HepG2 (cell line): ENCODE measurements at regions not wholly inside any gene's neighbourhood (a gene's known extent, or its start where the extent isn't known, plus 50 kb on each side); places are given as distances from the start of the nearest gene placed in this dataset.

Source experiments
- ATAC-seq: fragments of 200-7000 bp; cut with Tn5 transposase; 3 replicates; pipeline ENCODE4 v1.9.1; 2020; ENCODE audit warnings: mild to moderate bottlenecking, moderate library complexity
- BruUV-seq: library from RNA; stranded (reverse); fragments of 400-500 nt; replicated peaks from 2 replicates; lab custom pipeline; 2021; lab: Mats Ljungman, UMichigan
- CTCF ChIA-PET: fragments of 300-600 bp; formaldehyde crosslinking; extraction: SDS; loops from one replicate; lab custom pipeline; 2021; ENCODE audit warnings: low total read pairs, inconsistent platforms, low intra/inter-chr PET ratio; lab: Yijun Ruan, JAX
- POLR2A ChIA-PET: fragments of 350-600 bp; sonication (Branson Sonifier 250); formaldehyde crosslinking; loops from one replicate; lab custom pipeline; 2020; ENCODE audit warnings: antibody characterized with exemption, inconsistent platforms; lab: Yijun Ruan, JAX
- DNase-seq: peaks from one replicate; pipeline ENCODE4 v3.0.0-alpha.2; 2015; ENCODE audit warnings: low spot score
- FAIRE-seq: peaks from 3 replicates; lab custom pipeline; 2011; peaks lifted over from hg19 to GRCh38; lab: Jason Lieb, UNC
- H2AFZ ChIP-seq: one replicate; pipeline ENCODE4 v1.6.1; 2011; ENCODE audit warnings: low read length, inconsistent platforms
- H3K27ac ChIP-seq: fragments of 300-600 bp; 3 replicates; pipeline ENCODE4 v1.8.0; 2011; ENCODE audit warnings: mixed run types, mild to moderate bottlenecking, mixed read lengths, low read length, inconsistent platforms; ENCODE audit not compliant: insufficient read depth; ENCODE audit errors: extremely low read length
- H3K27me3 ChIP-seq, 2 experiments: fragments of 200-600 bp in 1 of 2; 2 replicates in 1 of 2; 3 replicates in 1 of 2; pipeline versions ENCODE4 v1.6.0 to v1.8.0; 2011; ENCODE audit warnings: low read length in 2 of 2, mild to moderate bottlenecking in 2 of 2, moderate library complexity in 2 of 2, inconsistent platforms in 1 of 2; ENCODE audit not compliant: insufficient read depth in 2 of 2, control insufficient read depth in 1 of 2
- H3K36me3 ChIP-seq, 2 experiments: fragments of 200-600 bp in 1 of 2; replicated peaks in 1 of 2; 2 replicates in 1 of 2; 3 replicates in 1 of 2; pipeline versions ENCODE4 v1.5.1 to v1.8.0; 2011; ENCODE audit warnings: low read length in 2 of 2, inconsistent platforms in 1 of 2; ENCODE audit not compliant: insufficient read depth in 2 of 2, control insufficient read depth in 1 of 2
- H3K4me1 ChIP-seq: 2 replicates; pipeline ENCODE4 v1.5.1; 2012; ENCODE audit warnings: low read length, inconsistent platforms; ENCODE audit not compliant: insufficient read depth
- H3K4me2 ChIP-seq: 2 replicates; pipeline ENCODE4 v1.6.0; 2011; ENCODE audit warnings: low read depth, low read length, inconsistent platforms
- H3K4me3 ChIP-seq, 3 experiments: fragments of 200-600 bp in 1 of 3; sonication (generic), shearing (Covaris generic) in 1 of 3; replicated peaks in 1 of 3; 2 replicates each; pipeline ENCODE4 v1.5.1; 2011 to 2016; ENCODE audit warnings: low read length in 3 of 3, inconsistent platforms in 2 of 3, low read depth in 2 of 3, mild to moderate bottlenecking in 2 of 3, control low read depth in 1 of 3, mixed read lengths in 1 of 3; ENCODE audit not compliant: insufficient read depth in 1 of 3
- H3K79me2 ChIP-seq: one replicate; pipeline ENCODE4 v1.6.1; 2011; ENCODE audit warnings: low read length, inconsistent platforms; ENCODE audit not compliant: insufficient read depth
- H3K9ac ChIP-seq: 2 replicates; pipeline ENCODE4 v1.6.0; 2011; ENCODE audit warnings: mild to moderate bottlenecking, low read depth, low read length, inconsistent platforms; ENCODE audit not compliant: insufficient read depth
- H3K9me3 ChIP-seq: 2 replicates; pipeline ENCODE4 v1.5.1; 2012; ENCODE audit warnings: mild to moderate bottlenecking, low read length
- H4K20me1 ChIP-seq: 2 replicates; pipeline ENCODE4 v1.6.0; 2011; ENCODE audit warnings: inconsistent platforms, mild to moderate bottlenecking, low read length, moderate library complexity; ENCODE audit not compliant: insufficient read depth
- GABPB1 ChIP-seq: IDR thresholded peaks from 2 replicates; pipeline ENCODE4 v1.6.1; 2016; ENCODE audit warnings: mild to moderate bottlenecking, missing genetic modification reagents, moderate library complexity, missing compliant biosample characterization
- JUN ChIP-seq: sonication (generic); formaldehyde crosslinking; IDR thresholded peaks from 2 replicates; pipeline ENCODE4 v1.4.0; 2020; ENCODE audit warnings: mild to moderate bottlenecking, missing genetic modification reagents
- KLF13 ChIP-seq: sonication (generic); formaldehyde crosslinking; IDR thresholded peaks from 2 replicates; pipeline ENCODE4 v1.4.0; 2020; ENCODE audit warnings: mild to moderate bottlenecking, missing genetic modification reagents
- NKX3-1 ChIP-seq: sonication (generic); formaldehyde crosslinking; IDR thresholded peaks from 2 replicates; pipeline ENCODE4 v1.5.0; 2020; ENCODE audit warnings: missing genetic modification reagents
- RARA ChIP-seq: IDR thresholded peaks from 2 replicates; pipeline ENCODE4 v1.6.1; 2016; ENCODE audit warnings: missing genetic modification reagents, missing compliant biosample characterization
- SP140L ChIP-seq: sonication (generic); formaldehyde crosslinking; IDR thresholded peaks from 2 replicates; pipeline ENCODE4 v1.4.0; 2020; ENCODE audit warnings: missing genetic modification reagents, borderline replicate concordance
- SRSF1 ChIP-seq: fragments of 200-400 bp; formaldehyde crosslinking; optimal IDR thresholded peaks from 2 replicates; pipeline ENCODE3; 2017; ENCODE audit warnings: mild to moderate bottlenecking, low read depth, low read length, moderate library complexity
- ZNF207 ChIP-seq: fragments of 450-650 bp; IDR thresholded peaks from 2 replicates; pipeline ENCODE4 v1.6.1; 2016; ENCODE audit warnings: antibody characterized with exemption, borderline replicate concordance
- ZNF816 ChIP-seq: sonication (generic); formaldehyde crosslinking; IDR thresholded peaks from 2 replicates; pipeline ENCODE4 v1.8.0; 2022; ENCODE audit warnings: missing genetic modification reagents, mild to moderate bottlenecking, borderline replicate concordance
- WGBS: methylation state at CpG from one replicate; pipeline ENCODE4 v1.1.6; 2017; ENCODE audit warnings: low lambda C conversion rate; 5-methylcytosine and 5-hydroxymethylcytosine counted together
- in situ Hi-C: cut with HindIII; loops from 2 replicates; pipeline ENCODE4 v1.10.0; 2017; ENCODE audit warnings: low pct_unique_long_range_greater_than_20kb; ENCODE audit not compliant: extremely low pct_ligation_motif_present
- intact Hi-C: fragments of 100-400 bp; cut with micrococcal nuclease; formaldehyde crosslinking; loops from one replicate; pipeline ENCODE4 v1.10.0; 2022; ENCODE audit not compliant: unreplicated experiment

GRCh38 chr11:35057926-35058668 lies 80.9 kb upstream of the CD44 start:
- BruUV-seq: no TSS peak
- Histone ChIP-seq H3K79me2 (no peaks in the 10 kb centered on the region), H2AFZ (no peak overlapping the region), H3K4me1 (no peaks in the 10 kb centered on the region), H3K27me3 (0 out of 5 replicates have a peak, but pooled peaks cover 0 to 2% of the 10 kb centered on the region in 2 experiments), H3K36me3 (no peaks in the 10 kb centered on the region), H3K9ac (no peak overlapping the region), H3K4me2 (no peak overlapping the region), H4K20me1 (no peaks in the 10 kb centered on the region), H3K4me3 (no peak overlapping the region), H3K9me3 (no peaks in the 10 kb centered on the region), H3K27ac (no peak overlapping the region)
- no peak for FAIRE-seq
- DNase-seq: no peak
- intact Hi-C loops (no loop called here), in situ Hi-C loops (no loop called here)
- ChIA-PET POLR2A (no interaction called here), CTCF (no interaction called here)
- ATAC-seq: no peak
- no peak for TF ChIP-seq JUN (CRISPR knock-in tag)
- no peak for TF ChIP-seq GABPB1 (CRISPR knock-in tag)
- no peak for TF ChIP-seq SP140L (CRISPR knock-in tag)
- no peak for TF ChIP-seq KLF13 (CRISPR knock-in tag)
- no peak for TF ChIP-seq ZNF207
- no peak for TF ChIP-seq SRSF1
- no peak for TF ChIP-seq NKX3-1
- no peak for TF ChIP-seq RARA (CRISPR knock-in tag)
- TF ChIP-seq ZNF816: no peak
- WGBS: 24% methylated on average over 2 of the region's 2 CpGs
